H1 (cell line): ENCODE measurements at regions not wholly inside any gene's neighbourhood (a gene's known extent, or its start where the extent isn't known, plus 50 kb on each side); places are given as distances from the start of the nearest gene placed in this dataset.

Experiments used
- POLR2A ChIP-seq, 2 experiments: IDR thresholded peaks; 1 replicate in 1 of 2; 2 replicates in 1 of 2; pipeline ENCODE4 v1.6.1; 2011; ENCODE audit warnings: low read depth in 2 of 2, low read length in 2 of 2, mild to moderate bottlenecking in 2 of 2; ENCODE audit errors: control extremely low read depth in 1 of 2
- YY1 ChIP-seq: IDR thresholded peaks from 2 replicates; pipeline ENCODE4 v1.6.1; 2011; ENCODE audit warnings: low read depth, mild to moderate bottlenecking, low read length

DNA sequence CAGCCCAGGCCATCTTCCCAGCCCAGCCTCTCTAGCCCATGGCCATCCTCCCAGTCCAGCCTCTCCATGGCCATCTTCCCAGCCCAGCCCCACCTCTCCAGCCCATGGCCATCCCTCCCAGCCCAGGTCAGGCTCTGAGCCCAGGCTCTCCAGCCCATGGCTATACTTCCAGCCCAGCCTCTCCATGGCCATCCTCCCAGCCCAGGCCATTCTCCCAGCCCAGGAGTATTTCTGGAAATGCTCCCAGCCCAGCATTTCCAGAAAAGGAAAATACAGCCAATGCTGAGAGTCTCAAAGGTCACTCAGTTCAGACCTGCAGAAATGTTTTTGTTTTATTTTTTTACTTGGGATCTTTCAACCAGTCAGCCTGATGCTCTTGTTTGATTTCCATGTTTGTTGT lies 70.0 kb upstream of the ZNF281 start:
- TF ChIP-seq POLR2A (IDR thresholded peaks at IDR 0.05; ENCODE audit: control extremely low read depth in 1 of 2, low read depth in 2 of 2, low read length in 2 of 2) = no peak
- TF ChIP-seq YY1 = no peak
